Naive thymus-derived CD4-positive, alpha-beta T cell (primary cell): ENCODE measurements at regions not wholly inside any gene's neighbourhood (a gene's known extent, or its start where the extent isn't known, plus 50 kb on each side); places are given as distances from the start of the nearest gene placed in this dataset.
"Not testable (repeated sequence)": the region's sequence is repeated elsewhere in the genome, so short reads cannot be mapped to it uniquely, and the experiment has no call there.

ENCODE experiments used
- ATAC-seq: fragments of 150-1000 bp; cut with Tn5 transposase; 2 replicates; pipeline ENCODE4 v1.10.0; 2021; ENCODE audit warnings: mild to moderate bottlenecking, moderate library complexity
- CTCF ChIA-PET: fragments of 350-600 bp; sonication (Branson Sonifier 250); formaldehyde crosslinking; loops from one replicate; lab custom pipeline; 2021; ENCODE audit warnings: antibody characterized with exemption; lab: Charles Lee
- POLR2A ChIA-PET: fragments of 350-600 bp; sonication (Branson Sonifier 250); formaldehyde crosslinking; loops from one replicate; lab custom pipeline; 2021; ENCODE audit warnings: antibody characterized with exemption, inconsistent platforms; lab: Charles Lee
- DNase-seq, 9 donors: peaks; one replicate each; pipeline versions ENCODE4 v3.0.0 to v3.0.0-alpha.2; 2020 to 2022; ENCODE audit warnings: mixed read lengths in 1 of 9
- H3K27ac ChIP-seq: one replicate; pipeline ENCODE4 v1.7.0; 2013; ENCODE audit warnings: mild to moderate bottlenecking, low read depth, low read length, moderate library complexity
- H3K27me3 ChIP-seq, 2 donors: one replicate each; pipeline ENCODE4 v1.7.0; 2013; ENCODE audit warnings: low read length in 2 of 2, mild to moderate bottlenecking in 2 of 2, moderate library complexity in 2 of 2; ENCODE audit not compliant: control insufficient read depth in 2 of 2, insufficient read depth in 2 of 2
- H3K36me3 ChIP-seq, 3 experiments: 1 replicate in 2 of 3; 2 replicates in 1 of 3; pipeline ENCODE4 v1.7.0; 2013; ENCODE audit warnings: low read length in 3 of 3, mild to moderate bottlenecking in 3 of 3, moderate library complexity in 1 of 3; ENCODE audit not compliant: insufficient read depth in 3 of 3, control insufficient read depth in 2 of 3
- H3K4me1 ChIP-seq, 2 donors: one replicate each; pipeline ENCODE4 v1.7.0; 2013; ENCODE audit warnings: low read length in 2 of 2, mild to moderate bottlenecking in 2 of 2, moderate library complexity in 1 of 2; ENCODE audit not compliant: control insufficient read depth in 2 of 2, insufficient read depth in 2 of 2
- H3K4me3 ChIP-seq: 2 replicates; pipeline ENCODE4 v1.7.0; 2013; ENCODE audit warnings: mild to moderate bottlenecking, low read length
- H3K9me3 ChIP-seq, 3 experiments: 1 replicate in 2 of 3; 2 replicates in 1 of 3; pipeline ENCODE4 v1.7.0; 2013; ENCODE audit warnings: low read length in 3 of 3; ENCODE audit not compliant: control insufficient read depth in 2 of 3
- H3K27ac Mint-ChIP-seq, 9 donors: one replicate each; pipeline ENCODE4 v1.8.0; 2020 to 2022; ENCODE audit warnings: mixed read lengths in 9 of 9, mild to moderate bottlenecking in 8 of 9, moderate library complexity in 5 of 9, inconsistent platforms in 2 of 9
- H3K27me3 Mint-ChIP-seq, 5 donors: one replicate each; pipeline ENCODE4 v1.8.0; 2021 to 2022; ENCODE audit warnings: mixed read lengths in 5 of 5, mild to moderate bottlenecking in 1 of 5
- H3K36me3 Mint-ChIP-seq, 5 donors: one replicate each; pipeline ENCODE4 v1.8.0; 2020 to 2022; ENCODE audit warnings: mixed read lengths in 5 of 5, mild to moderate bottlenecking in 3 of 5, inconsistent platforms in 1 of 5
- H3K4me1 Mint-ChIP-seq, 7 donors: one replicate each; pipeline ENCODE4 v1.8.0; 2020 to 2022; ENCODE audit warnings: mixed read lengths in 7 of 7, mild to moderate bottlenecking in 3 of 7, inconsistent platforms in 1 of 7
- H3K4me3 Mint-ChIP-seq, 10 donors: one replicate each; pipeline ENCODE4 v1.8.0; 2020 to 2022; ENCODE audit warnings: mild to moderate bottlenecking in 10 of 10, mixed read lengths in 10 of 10, moderate library complexity in 6 of 10, inconsistent platforms in 2 of 10
- H3K9me3 Mint-ChIP-seq, 11 donors: one replicate each; pipeline ENCODE4 v1.8.0; 2020 to 2022; ENCODE audit warnings: mixed read lengths in 11 of 11, mild to moderate bottlenecking in 4 of 11, inconsistent platforms in 1 of 11, moderate library complexity in 1 of 11
- intact Hi-C, 2 donors: fragments of 100-400 bp; cut with micrococcal nuclease; formaldehyde crosslinking; loops; one replicate each; pipeline ENCODE4 v1.15.1; 2023

GRCh38 chr15:69707241-69707640 lies 254.6 kb downstream of the RPLP1 start:
- not testable (repeated sequence) for ATAC-seq, DNase-seq
- H3K36me3 Mint-ChIP-seq = peaks cover 3 to 40% (median 10%) of the 10 kb centered on the region in 5 donors

GRCh38 chr15:69708436-69709122 lies 256.0 kb downstream of the RPLP1 start:
- H3K27ac ChIP-seq, ATAC-seq, H3K4me3 ChIP-seq, intact Hi-C loops, H3K4me3 Mint-ChIP-seq, H3K36me3 ChIP-seq, DNase-seq, H3K27me3 ChIP-seq, H3K27me3 Mint-ChIP-seq, CTCF ChIA-PET: not testable (repeated sequence)
- peak overlapping the region in 2 of 9 donors; percentile 23 to 64 for H3K27ac Mint-ChIP-seq
- POLR2A ChIA-PET = interaction anchor here (1.3 kb wide), 1 partner anchor 12 kb away, joined by 3 read pairs; no protein-coding TSS in a partner anchor
- peaks cover 0 to 32% (median 15%) of the 10 kb centered on the region in 11 donors for H3K9me3 Mint-ChIP-seq
- peaks cover 0 to 16% (median 0%) of the 10 kb centered on the region in 3 experiments for H3K9me3 ChIP-seq
- peaks cover 9 to 19% of the 10 kb centered on the region in 2 donors for H3K4me1 ChIP-seq
- peaks cover 5 to 17% (median 13%) of the 10 kb centered on the region in 7 donors for H3K4me1 Mint-ChIP-seq
- H3K36me3 Mint-ChIP-seq = peaks cover 3 to 40% (median 10%) of the 10 kb centered on the region in 5 donors

More at GRCh38 chr15:69707241-69707640, 254.6 kb downstream of the RPLP1 start:
- H3K4me3 ChIP-seq, H3K27me3 Mint-ChIP-seq, H3K36me3 ChIP-seq, H3K27ac ChIP-seq, intact Hi-C loops, CTCF ChIA-PET, H3K27me3 ChIP-seq, H3K27ac Mint-ChIP-seq, H3K4me3 Mint-ChIP-seq, H3K4me1 Mint-ChIP-seq, H3K4me1 ChIP-seq, POLR2A ChIA-PET: not testable (repeated sequence)
- H3K9me3 ChIP-seq = peaks cover 0 to 16% (median 0%) of the 10 kb centered on the region in 3 experiments
- H3K9me3 Mint-ChIP-seq = peaks cover 0 to 36% (median 15%) of the 10 kb centered on the region in 11 donors

GRCh38 chr15:69712991-69713390 lies 260.4 kb downstream of the RPLP1 start:
- Histone ChIP-seq H3K4me1 (peaks cover 29 to 41% of the 10 kb centered on the region in 2 donors), H3K36me3 (no peaks in the 10 kb centered on the region), H3K27ac (no peak overlapping the region), H3K27me3 (no peaks in the 10 kb centered on the region), H3K4me3 (no peak overlapping the region), H3K9me3 (peaks cover 0 to 16% (median 0%) of the 10 kb centered on the region in 3 experiments)
- ATAC-seq (no peak), DNase-seq (no peak)
- Mint-ChIP-seq H3K36me3 (peaks cover 3 to 32% (median 10%) of the 10 kb centered on the region in 5 donors), H3K27me3 (peaks cover 0 to 20% (median 0%) of the 10 kb centered on the region in 5 donors), H3K9me3 (peaks cover 0 to 22% (median 12%) of the 10 kb centered on the region in 11 donors), H3K4me1 (peaks cover 25 to 54% (median 46%) of the 10 kb centered on the region in 7 donors), H3K4me3 (no peak overlapping the region), H3K27ac (peak overlapping the region in 6 of 9 donors; percentile 14 to 90 (median 74))
- ChIA-PET CTCF (interaction anchor here (0.7 kb wide), 1 partner anchor 88 kb away, joined by 3 read pairs; no protein-coding TSS in a partner anchor), POLR2A (interaction anchor here (0.9 to 4.5 kb wide), 4 partner anchors 11 to 384 kb away, joined by 3 to 44 read pairs (median 5); partner anchors contain the start of gene TLE3)
- intact Hi-C loops = loop anchor here (5.0 to 10.0 kb wide), 5 partner anchors 36 to 959 kb away; no protein-coding TSS in a partner anchor

GRCh38 chr15:69713726-69714559 lies 261.3 kb downstream of the RPLP1 start:
- no peak overlapping the region for H3K4me3 ChIP-seq

GRCh38 chr15:69715210-69715609 lies 262.6 kb downstream of the RPLP1 start:
- ChIA-PET CTCF (no interaction called here), POLR2A (interaction anchor here (1.1 to 4.5 kb wide), 3 partner anchors 16 to 382 kb away, joined by 3 to 44 read pairs (median 9); partner anchors contain the start of gene TLE3)
- H3K4me3 ChIP-seq = no peak overlapping the region
- DNase-seq = no peak
- peaks cover 43 to 76% (median 67%) of the 10 kb centered on the region in 7 donors for H3K4me1 Mint-ChIP-seq
- no peaks in the 10 kb centered on the region for H3K9me3 ChIP-seq
- H3K36me3 Mint-ChIP-seq = peaks cover 0 to 16% (median 0%) of the 10 kb centered on the region in 5 donors
- H3K27me3 Mint-ChIP-seq = peaks cover 0 to 24% (median 0%) of the 10 kb centered on the region in 5 donors
- H3K27ac Mint-ChIP-seq = peak overlapping the region in 5 of 9 donors; percentile 55 to 90 (median 76)
- H3K4me1 ChIP-seq = peaks cover 45 to 62% of the 10 kb centered on the region in 2 donors
- H3K9me3 Mint-ChIP-seq = peaks cover 0 to 9% (median 0%) of the 10 kb centered on the region in 11 donors
- ATAC-seq = no peak
- no peaks in the 10 kb centered on the region for H3K27me3 ChIP-seq
- H3K27ac ChIP-seq = no peak overlapping the region
- intact Hi-C loops = loop anchor here (2.0 to 10.0 kb wide), 4 partner anchors 46 to 778 kb away; no protein-coding TSS in a partner anchor
- H3K36me3 ChIP-seq = no peaks in the 10 kb centered on the region
- peak overlapping the region in 6 of 10 donors; percentile 49 to 76 (median 69) for H3K4me3 Mint-ChIP-seq

More at GRCh38 chr15:69713726-69714559, 261.3 kb downstream of the RPLP1 start:
- DNase-seq = peak in 8 of 9 donors; percentile 60 to 80 (median 70)
- Histone ChIP-seq H3K36me3 (no peaks in the 10 kb centered on the region), H3K9me3 (peaks cover 0 to 8% (median 0%) of the 10 kb centered on the region in 3 experiments), H3K27me3 (no peaks in the 10 kb centered on the region), H3K27ac (no peak overlapping the region), H3K4me1 (peaks cover 32 to 50% of the 10 kb centered on the region in 2 donors)
- peak; percentile 88 for ATAC-seq
- peaks cover 31 to 63% (median 54%) of the 10 kb centered on the region in 7 donors for H3K4me1 Mint-ChIP-seq
- peak overlapping the region; percentile 71 to 90 (median 78) for H3K27ac Mint-ChIP-seq
- peaks cover 0 to 24% (median 4%) of the 10 kb centered on the region in 5 donors for H3K36me3 Mint-ChIP-seq
- peaks cover 0 to 22% (median 0%) of the 10 kb centered on the region in 5 donors for H3K27me3 Mint-ChIP-seq
- H3K9me3 Mint-ChIP-seq = peaks cover 0 to 14% (median 6%) of the 10 kb centered on the region in 11 donors
- intact Hi-C loops = loop anchor here (1.0 to 10.0 kb wide), 10 partner anchors 37 to 958 kb away; no protein-coding TSS in a partner anchor
- POLR2A ChIA-PET = interaction anchor here (0.6 to 4.5 kb wide), 9 partner anchors 10 to 821 kb away, joined by 3 to 44 read pairs (median 5); partner anchors contain the start of genes RPLP1 and TLE3
- CTCF ChIA-PET = interaction anchor here (0.6 to 1.5 kb wide), 6 partner anchors 9 to 308 kb away, joined by 3 read pairs; no protein-coding TSS in a partner anchor
- H3K4me3 Mint-ChIP-seq = peak overlapping the region; percentile 52 to 80 (median 72)
